ENCODE measurements at regions not wholly inside any gene's neighbourhood (a gene's known extent, or its start where the extent isn't known, plus 50 kb on each side); places are given as distances from the start of the nearest gene placed in this dataset.

GRCh38 chr1:82604524-82604923 lies 803.8 kb downstream of the ADGRL2 start:
- TF ChIP-seq POLR2AphosphoS5 (IDR thresholded peaks at IDR 0.05; ENCODE audit: low read depth, low read length) (no peak), TAF1 (IDR thresholded peaks at IDR 0.05; ENCODE audit: borderline replicate concordance, insufficient read depth, low read length) (no peak), SIN3A (IDR thresholded peaks at IDR 0.05; ENCODE audit: borderline replicate concordance, insufficient read depth, low read length) (no peak), REST (IDR thresholded peaks at IDR 0.05; ENCODE audit: insufficient read depth in 1 of 2, low read depth in 2 of 2, low read length in 2 of 2) (no peak)
